GM12878 (cell line): ENCODE measurements at regions not wholly inside any gene's neighbourhood (a gene's known extent, or its start where the extent isn't known, plus 50 kb on each side); places are given as distances from the start of the nearest gene placed in this dataset.

ENCODE experiments used
- ATAC-seq: fragments of 200-7000 bp; cut with Tn5 transposase; 3 replicates; pipeline ENCODE4 v1.9.1; 2020; ENCODE audit warnings: mild to moderate bottlenecking, moderate library complexity
- BruUV-seq: library from RNA; stranded (reverse); fragments of 400-500 nt; replicated peaks from 2 replicates; lab custom pipeline; 2021; lab: Mats Ljungman, UMichigan
- CTCF ChIA-PET: fragments of 300-600 bp; sonication (Branson Sonifier 250); formaldehyde crosslinking; extraction: SDS; loops from one replicate; lab custom pipeline; 2021; ENCODE audit warnings: inconsistent platforms; lab: Yijun Ruan, JAX
- POLR2A ChIA-PET: fragments of 350-600 bp; formaldehyde crosslinking; extraction: SDS; loops from one replicate; lab custom pipeline; 2021; ENCODE audit warnings: inconsistent platforms; lab: Charles Lee
- RAD21 ChIA-PET: fragments of 300-600 bp; sonication (Branson Sonifier 250); formaldehyde crosslinking; loops from one replicate; lab custom pipeline; 2023; ENCODE audit warnings: antibody characterized with exemption; ENCODE audit not compliant: unreplicated experiment; lab: Charles Lee
- SMC1A ChIA-PET: fragments of 300-600 bp; sonication (Branson Sonifier 250); formaldehyde crosslinking; loops from one replicate; lab custom pipeline; 2023; ENCODE audit not compliant: unreplicated experiment, uncharacterized antibody; lab: Charles Lee
- DNase-seq: peaks from one replicate; pipeline ENCODE4 v3.0.0-alpha.2; 2011; ENCODE audit warnings: low read depth, low spot score
- FAIRE-seq: peaks from 3 replicates; lab custom pipeline; 2011; peaks lifted over from hg19 to GRCh38; lab: Jason Lieb, UNC
- H2AFZ ChIP-seq: 2 replicates; pipeline ENCODE4 v1.6.0; 2011; ENCODE audit warnings: low read depth, low read length, control low read depth; ENCODE audit not compliant: control insufficient read depth
- H3K27ac ChIP-seq: 2 replicates; pipeline ENCODE4 v1.5.1; 2011; ENCODE audit warnings: control low read depth; ENCODE audit not compliant: control insufficient read depth, insufficient read depth
- H3K27me3 ChIP-seq, 2 experiments: replicated peaks in 1 of 2; 2 replicates each; pipeline versions ENCODE4 v1.6.0 to v1.6.1; 2011; ENCODE audit warnings: low read length in 1 of 2; ENCODE audit not compliant: control insufficient read depth in 2 of 2, insufficient read depth in 2 of 2
- H3K36me3 ChIP-seq, 2 experiments: 2 replicates each; pipeline ENCODE4 v1.5.1; 2011; ENCODE audit warnings: low read length in 1 of 2; ENCODE audit not compliant: control insufficient read depth in 2 of 2, insufficient read depth in 2 of 2
- H3K4me1 ChIP-seq: 2 replicates; pipeline ENCODE4 v1.6.1; 2011; ENCODE audit warnings: mild to moderate bottlenecking, low read length, moderate library complexity, mixed read lengths; ENCODE audit not compliant: control insufficient read depth, insufficient read depth
- H3K4me2 ChIP-seq: 2 replicates; pipeline ENCODE4 v1.6.0; 2011; ENCODE audit warnings: control low read depth; ENCODE audit not compliant: control insufficient read depth, insufficient read depth
- H3K4me3 ChIP-seq: fragments of 200-600 bp; sonication (generic); 2 replicates; pipeline ENCODE4 v1.5.1; 2016
- H3K79me2 ChIP-seq: 2 replicates; pipeline ENCODE4 v1.6.0; 2011; ENCODE audit warnings: low read length; ENCODE audit not compliant: control insufficient read depth, insufficient read depth
- H3K9ac ChIP-seq: 2 replicates; pipeline ENCODE4 v1.8.0; 2011; ENCODE audit warnings: low read length, control low read depth, mixed read lengths; ENCODE audit not compliant: control insufficient read depth, insufficient read depth
- H3K9me3 ChIP-seq: replicated peaks from 3 replicates; pipeline ENCODE4 v1.5.1; 2011; ENCODE audit warnings: mild to moderate bottlenecking, low read length; ENCODE audit not compliant: control insufficient read depth, insufficient read depth
- H4K20me1 ChIP-seq: 2 replicates; pipeline ENCODE4 v1.6.0; 2011; ENCODE audit not compliant: control insufficient read depth, insufficient read depth
- BRCA1 ChIP-seq: IDR thresholded peaks from 2 replicates; pipeline ENCODE4 v1.6.1; 2011; ENCODE audit warnings: low read depth, low read length, improper control_type of control experiment
- FOXK2 ChIP-seq: fragments of 450-650 bp; IDR thresholded peaks from 2 replicates; pipeline ENCODE4 v1.6.1; 2017; ENCODE audit warnings: mild to moderate bottlenecking, moderate library complexity
- MXI1 ChIP-seq: fragments of 150-350 bp; IDR thresholded peaks from 2 replicates; pipeline ENCODE4 v1.6.1; 2011; ENCODE audit warnings: low read depth, mild to moderate bottlenecking, inconsistent platforms, low read length, improper control_type of control experiment
- SMARCA5 ChIP-seq: fragments of 450-650 bp; IDR thresholded peaks from 2 replicates; pipeline ENCODE4 v1.6.1; 2017; ENCODE audit warnings: mild to moderate bottlenecking
- WGBS: methylation state at CpG from one replicate; pipeline ENCODE4 v1.1.6; 2016; ENCODE audit warnings: low lambda C conversion rate; ENCODE audit not compliant: insufficient replicate concordance, insufficient coverage; ENCODE audit errors: missing lambda C conversion rate; 5-methylcytosine and 5-hydroxymethylcytosine counted together
- in situ Hi-C: fragments of 300-500 bp; cut with MboI; formaldehyde crosslinking; loops from 9 replicates; pipeline ENCODE4 v1.14.3; 2018; ENCODE audit warnings: mixed read lengths
- intact Hi-C: fragments of 100-400 bp; cut with micrococcal nuclease; formaldehyde crosslinking; loops from one replicate; pipeline ENCODE4 v1.14.2; 2022; ENCODE audit not compliant: unreplicated experiment
- TF ChIP-seq, protein P1 (sequence below): IDR thresholded peaks from 2 replicates; pipeline ENCODE4 v1.6.1; 2012; ENCODE audit warnings: low read depth, low read length, improper control_type of control experiment
- TF ChIP-seq, protein P2 (sequence below): fragments of 450-650 bp; formaldehyde crosslinking; IDR thresholded peaks from 2 replicates; pipeline ENCODE4 v1.4.0; 2020; ENCODE audit warnings: mild to moderate bottlenecking, moderate library complexity
- TF ChIP-seq, protein P3 (sequence below): fragments of 450-650 bp; IDR thresholded peaks from 2 replicates; pipeline ENCODE4 v1.6.1; 2016; ENCODE audit warnings: mild to moderate bottlenecking
- TF ChIP-seq, protein P4 (sequence below): IDR thresholded peaks from 2 replicates; pipeline ENCODE4 v1.6.1; 2011; ENCODE audit warnings: mild to moderate bottlenecking, low read depth, low read length, moderate library complexity; ENCODE audit not compliant: insufficient replicate concordance
- TF ChIP-seq, protein P5 (sequence below): IDR thresholded peaks from 2 replicates; pipeline ENCODE4 v1.6.1; 2012; ENCODE audit warnings: low read depth, low read length, improper control_type of control experiment

DNA sequence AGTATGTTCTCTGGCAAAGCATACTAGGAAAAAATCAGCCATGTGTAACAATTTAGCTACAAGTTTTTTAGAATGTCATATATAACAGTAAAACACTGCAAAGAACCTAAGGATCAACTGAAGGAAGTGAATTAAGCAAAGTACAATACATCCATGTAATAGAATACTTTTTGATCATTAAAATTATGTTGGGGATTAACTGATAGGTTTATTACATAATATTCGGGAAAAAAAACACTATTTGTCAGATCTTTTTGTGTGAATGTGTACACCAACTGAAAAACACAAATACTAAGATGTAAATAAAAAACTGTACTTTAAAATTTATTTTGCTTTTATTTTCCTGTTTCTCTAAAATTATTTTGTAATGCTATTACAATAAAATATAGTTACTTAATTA lies 185.5 kb upstream of the DYNLRB2 start:
- H3K4me3 ChIP-seq: no peak overlapping the region
- ChIA-PET RAD21 (no interaction called here), SMC1A (no interaction called here), POLR2A (no interaction called here), CTCF (no interaction called here)
- intact Hi-C loops: no loop called here
- H4K20me1 ChIP-seq: no peaks in the 10 kb centered on the region
- in situ Hi-C loops: no loop called here
- no peak overlapping the region for H2AFZ ChIP-seq
- H3K9ac ChIP-seq: no peak overlapping the region
- H3K9me3 ChIP-seq: no peaks in the 10 kb centered on the region
- FAIRE-seq: no peak
- DNase-seq: no peak
- H3K36me3 ChIP-seq: no peaks in the 10 kb centered on the region
- no TSS peak for BruUV-seq
- TF ChIP-seq FOXK2: no peak
- no peak for TF ChIP-seq SMARCA5
- TF ChIP-seq, protein P1, sequence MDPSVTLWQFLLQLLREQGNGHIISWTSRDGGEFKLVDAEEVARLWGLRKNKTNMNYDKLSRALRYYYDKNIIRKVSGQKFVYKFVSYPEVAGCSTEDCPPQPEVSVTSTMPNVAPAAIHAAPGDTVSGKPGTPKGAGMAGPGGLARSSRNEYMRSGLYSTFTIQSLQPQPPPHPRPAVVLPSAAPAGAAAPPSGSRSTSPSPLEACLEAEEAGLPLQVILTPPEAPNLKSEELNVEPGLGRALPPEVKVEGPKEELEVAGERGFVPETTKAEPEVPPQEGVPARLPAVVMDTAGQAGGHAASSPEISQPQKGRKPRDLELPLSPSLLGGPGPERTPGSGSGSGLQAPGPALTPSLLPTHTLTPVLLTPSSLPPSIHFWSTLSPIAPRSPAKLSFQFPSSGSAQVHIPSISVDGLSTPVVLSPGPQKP: no peak
- no peaks in the 10 kb centered on the region for H3K79me2 ChIP-seq
- H3K27me3 ChIP-seq: no peaks in the 10 kb centered on the region
- H3K4me2 ChIP-seq: no peak overlapping the region
- no peak overlapping the region for H3K27ac ChIP-seq
- WGBS: 25% methylated on average over 1 of the region's 1 CpG
- ATAC-seq: no peak
- H3K4me1 ChIP-seq: no peaks in the 10 kb centered on the region

DNA sequence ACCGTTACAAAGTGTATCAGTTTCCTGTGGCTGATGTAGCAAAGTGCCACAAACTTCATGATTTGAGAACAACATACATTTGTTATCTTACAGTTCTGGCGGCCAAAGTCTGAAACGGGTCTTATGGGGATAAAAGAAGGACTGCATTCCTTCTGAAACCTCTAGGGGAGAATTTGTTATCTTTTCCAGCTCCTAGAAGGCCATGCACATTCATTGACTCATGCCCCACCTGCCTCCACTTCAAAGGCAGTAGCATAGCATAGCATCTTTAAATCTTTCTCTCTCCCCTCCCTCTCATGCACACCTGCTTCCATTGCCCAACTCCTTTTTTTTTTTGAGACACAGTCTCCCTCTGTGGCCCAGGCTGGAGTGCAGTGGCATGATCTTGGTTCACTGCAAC lies 190.7 kb upstream of the DYNLRB2 start:
- in situ Hi-C loops (no loop called here), intact Hi-C loops (no loop called here)
- POLR2A ChIA-PET: no interaction called here
- Histone ChIP-seq H4K20me1 (no peaks in the 10 kb centered on the region), H3K9me3 (no peaks in the 10 kb centered on the region; the same call in 2 of the 3 replicates), H3K9ac (no peak overlapping the region), H3K36me3 (no peaks in the 10 kb centered on the region), H2AFZ (no peak overlapping the region), H3K4me2 (no peak overlapping the region), H3K27ac (no peak overlapping the region), H3K79me2 (no peaks in the 10 kb centered on the region), H3K27me3 (no peaks in the 10 kb centered on the region), H3K4me3 (no peak overlapping the region), H3K4me1 (no peaks in the 10 kb centered on the region)
- ATAC-seq (no peak), DNase-seq (no peak), FAIRE-seq (no peak)
- BruUV-seq: no TSS peak
- SMC1A ChIA-PET: no interaction called here
- WGBS: 10% methylated on average over 3 of the region's 3 CpGs
- CTCF ChIA-PET: no interaction called here
- RAD21 ChIA-PET: no interaction called here
- TF ChIP-seq BRCA1 (no peak), MXI1 (no peak)
- TF ChIP-seq, protein P2, sequence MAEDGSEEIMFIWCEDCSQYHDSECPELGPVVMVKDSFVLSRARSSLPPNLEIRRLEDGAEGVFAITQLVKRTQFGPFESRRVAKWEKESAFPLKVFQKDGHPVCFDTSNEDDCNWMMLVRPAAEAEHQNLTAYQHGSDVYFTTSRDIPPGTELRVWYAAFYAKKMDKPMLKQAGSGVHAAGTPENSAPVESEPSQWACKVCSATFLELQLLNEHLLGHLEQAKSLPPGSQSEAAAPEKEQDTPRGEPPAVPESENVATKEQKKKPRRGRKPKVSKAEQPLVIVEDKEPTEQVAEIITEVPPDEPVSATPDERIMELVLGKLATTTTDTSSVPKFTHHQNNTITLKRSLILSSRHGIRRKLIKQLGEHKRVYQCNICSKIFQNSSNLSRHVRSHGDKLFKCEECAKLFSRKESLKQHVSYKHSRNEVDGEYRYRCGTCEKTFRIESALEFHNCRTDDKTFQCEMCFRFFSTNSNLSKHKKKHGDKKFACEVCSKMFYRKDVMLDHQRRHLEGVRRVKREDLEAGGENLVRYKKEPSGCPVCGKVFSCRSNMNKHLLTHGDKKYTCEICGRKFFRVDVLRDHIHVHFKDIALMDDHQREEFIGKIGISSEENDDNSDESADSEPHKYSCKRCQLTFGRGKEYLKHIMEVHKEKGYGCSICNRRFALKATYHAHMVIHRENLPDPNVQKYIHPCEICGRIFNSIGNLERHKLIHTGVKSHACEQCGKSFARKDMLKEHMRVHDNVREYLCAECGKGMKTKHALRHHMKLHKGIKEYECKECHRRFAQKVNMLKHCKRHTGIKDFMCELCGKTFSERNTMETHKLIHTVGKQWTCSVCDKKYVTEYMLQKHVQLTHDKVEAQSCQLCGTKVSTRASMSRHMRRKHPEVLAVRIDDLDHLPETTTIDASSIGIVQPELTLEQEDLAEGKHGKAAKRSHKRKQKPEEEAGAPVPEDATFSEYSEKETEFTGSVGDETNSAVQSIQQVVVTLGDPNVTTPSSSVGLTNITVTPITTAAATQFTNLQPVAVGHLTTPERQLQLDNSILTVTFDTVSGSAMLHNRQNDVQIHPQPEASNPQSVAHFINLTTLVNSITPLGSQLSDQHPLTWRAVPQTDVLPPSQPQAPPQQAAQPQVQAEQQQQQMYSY: no peak
- TF ChIP-seq, protein P3, sequence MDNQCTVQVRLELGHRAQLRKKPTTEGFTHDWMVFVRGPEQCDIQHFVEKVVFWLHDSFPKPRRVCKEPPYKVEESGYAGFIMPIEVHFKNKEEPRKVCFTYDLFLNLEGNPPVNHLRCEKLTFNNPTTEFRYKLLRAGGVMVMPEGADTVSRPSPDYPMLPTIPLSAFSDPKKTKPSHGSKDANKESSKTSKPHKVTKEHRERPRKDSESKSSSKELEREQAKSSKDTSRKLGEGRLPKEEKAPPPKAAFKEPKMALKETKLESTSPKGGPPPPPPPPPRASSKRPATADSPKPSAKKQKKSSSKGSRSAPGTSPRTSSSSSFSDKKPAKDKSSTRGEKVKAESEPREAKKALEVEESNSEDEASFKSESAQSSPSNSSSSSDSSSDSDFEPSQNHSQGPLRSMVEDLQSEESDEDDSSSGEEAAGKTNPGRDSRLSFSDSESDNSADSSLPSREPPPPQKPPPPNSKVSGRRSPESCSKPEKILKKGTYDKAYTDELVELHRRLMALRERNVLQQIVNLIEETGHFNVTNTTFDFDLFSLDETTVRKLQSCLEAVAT: no peak
- TF ChIP-seq, protein P4, sequence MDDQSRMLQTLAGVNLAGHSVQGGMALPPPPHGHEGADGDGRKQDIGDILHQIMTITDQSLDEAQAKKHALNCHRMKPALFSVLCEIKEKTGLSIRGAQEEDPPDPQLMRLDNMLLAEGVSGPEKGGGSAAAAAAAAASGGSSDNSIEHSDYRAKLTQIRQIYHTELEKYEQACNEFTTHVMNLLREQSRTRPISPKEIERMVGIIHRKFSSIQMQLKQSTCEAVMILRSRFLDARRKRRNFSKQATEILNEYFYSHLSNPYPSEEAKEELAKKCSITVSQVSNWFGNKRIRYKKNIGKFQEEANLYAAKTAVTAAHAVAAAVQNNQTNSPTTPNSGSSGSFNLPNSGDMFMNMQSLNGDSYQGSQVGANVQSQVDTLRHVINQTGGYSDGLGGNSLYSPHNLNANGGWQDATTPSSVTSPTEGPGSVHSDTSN: no peak
- TF ChIP-seq, protein P5, sequence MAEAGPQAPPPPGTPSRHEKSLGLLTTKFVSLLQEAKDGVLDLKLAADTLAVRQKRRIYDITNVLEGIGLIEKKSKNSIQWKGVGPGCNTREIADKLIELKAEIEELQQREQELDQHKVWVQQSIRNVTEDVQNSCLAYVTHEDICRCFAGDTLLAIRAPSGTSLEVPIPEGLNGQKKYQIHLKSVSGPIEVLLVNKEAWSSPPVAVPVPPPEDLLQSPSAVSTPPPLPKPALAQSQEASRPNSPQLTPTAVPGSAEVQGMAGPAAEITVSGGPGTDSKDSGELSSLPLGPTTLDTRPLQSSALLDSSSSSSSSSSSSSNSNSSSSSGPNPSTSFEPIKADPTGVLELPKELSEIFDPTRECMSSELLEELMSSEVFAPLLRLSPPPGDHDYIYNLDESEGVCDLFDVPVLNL: no peak
